ENCODE measurements at regions not wholly inside any gene's neighbourhood (a gene's known extent, or its start where the extent isn't known, plus 50 kb on each side); places are given as distances from the start of the nearest gene placed in this dataset.

GRCh38 chr21:35154788-35155187, 105.7 kb upstream of the RUNX1 start:
- TF ChIP-seq CTCF (IDR thresholded peaks at IDR 0.05 in 4 of 5, conservative IDR thresholded peaks at IDR 0.05 in 1 of 5) = no peak
- TF ChIP-seq POLR2A (IDR thresholded peaks at IDR 0.05) = no peak
- Histone ChIP-seq H3K27ac (no peak overlapping the region), H3K36me3 (no peaks in the 10 kb centered on the region), H3K27me3 (no peaks in the 10 kb centered on the region), H3K4me3 (no peak overlapping the region), H3K4me1 (no peaks in the 10 kb centered on the region), H3K9me3 (no peaks in the 10 kb centered on the region)
- in situ Hi-C loops (cut with MboI; ENCODE audit: low sequenced_read_pairs in 4 of 4) = no loop called here
- no peak for ATAC-seq
- intact Hi-C loops (cut with DNase I; ENCODE audit: low total_unique reads) = no loop called here
- DNase-seq = no peak

- Histone ChIP-seq H3K4me1 (no peaks in the 10 kb centered on the region), H3K27ac (no peak overlapping the region), H3K27me3 (no peaks in the 10 kb centered on the region), H3K4me3 (no peak overlapping the region), H3K9me3 (no peaks in the 10 kb centered on the region), H3K36me3 (no peaks in the 10 kb centered on the region)
- ATAC-seq (no peak), DNase-seq (no peak)
- intact Hi-C loops (cut with DNase I; ENCODE audit: low total_unique reads) (no loop called here), in situ Hi-C loops (cut with MboI; ENCODE audit: low sequenced_read_pairs in 4 of 4) (no loop called here)
- no peak for TF ChIP-seq POLR2A (IDR thresholded peaks at IDR 0.05)
- TF ChIP-seq CTCF (IDR thresholded peaks at IDR 0.05 in 4 of 5, conservative IDR thresholded peaks at IDR 0.05 in 1 of 5) = no peak
Observed at GRCh38 chr21:35153671-35154070, 104.6 kb upstream of the RUNX1 start.

GRCh38 chr21:35150562-35151226, 101.6 kb upstream of the RUNX1 start:
- no peaks in the 10 kb centered on the region for H3K9me3 ChIP-seq
- H3K27ac ChIP-seq = no peak overlapping the region
- TF ChIP-seq CTCF (IDR thresholded peaks at IDR 0.05 in 4 of 5, conservative IDR thresholded peaks at IDR 0.05 in 1 of 5) = no peak
- no peak for TF ChIP-seq POLR2A (IDR thresholded peaks at IDR 0.05)
- H3K4me1 ChIP-seq = no peaks in the 10 kb centered on the region
- intact Hi-C loops (cut with DNase I; ENCODE audit: low total_unique reads) (no loop called here), in situ Hi-C loops (cut with MboI; ENCODE audit: low sequenced_read_pairs in 4 of 4) (no loop called here)
- H3K27me3 ChIP-seq = no peaks in the 10 kb centered on the region
- H3K36me3 ChIP-seq = no peaks in the 10 kb centered on the region
- H3K4me3 ChIP-seq = no peak overlapping the region
- no peak for ATAC-seq
- DNase-seq = no peak

GRCh38 chr21:35149698-35150097, 100.6 kb upstream of the RUNX1 start:
- DNase-seq = no peak
- ATAC-seq = no peak
- intact Hi-C loops (cut with DNase I; ENCODE audit: low total_unique reads) = no loop called here
- in situ Hi-C loops (cut with MboI; ENCODE audit: low sequenced_read_pairs in 4 of 4) = no loop called here
- Histone ChIP-seq H3K4me3 (no peak overlapping the region), H3K9me3 (no peaks in the 10 kb centered on the region), H3K4me1 (no peaks in the 10 kb centered on the region), H3K36me3 (no peaks in the 10 kb centered on the region), H3K27me3 (no peaks in the 10 kb centered on the region), H3K27ac (no peak overlapping the region)
- no peak for TF ChIP-seq POLR2A (IDR thresholded peaks at IDR 0.05)
- TF ChIP-seq CTCF (IDR thresholded peaks at IDR 0.05 in 4 of 5, conservative IDR thresholded peaks at IDR 0.05 in 1 of 5) = no peak

GRCh38 chr21:35147439-35147838, 98.3 kb upstream of the RUNX1 start:
- H3K4me3 ChIP-seq = no peak overlapping the region
- TF ChIP-seq POLR2A (IDR thresholded peaks at IDR 0.05) = no peak
- TF ChIP-seq CTCF (IDR thresholded peaks at IDR 0.05 in 4 of 5, conservative IDR thresholded peaks at IDR 0.05 in 1 of 5) = no peak
- H3K9me3 ChIP-seq = no peaks in the 10 kb centered on the region
- no peaks in the 10 kb centered on the region for H3K27me3 ChIP-seq
- in situ Hi-C loops (cut with MboI; ENCODE audit: low sequenced_read_pairs in 4 of 4) = no loop called here
- no peaks in the 10 kb centered on the region for H3K4me1 ChIP-seq
- no peak overlapping the region for H3K27ac ChIP-seq
- no peaks in the 10 kb centered on the region for H3K36me3 ChIP-seq
- intact Hi-C loops (cut with DNase I; ENCODE audit: low total_unique reads) = no loop called here
- DNase-seq = no peak
- no peak for ATAC-seq
